ENCODE measurements at regions not wholly inside any gene's neighbourhood (a gene's known extent, or its start where the extent isn't known, plus 50 kb on each side); places are given as distances from the start of the nearest gene placed in this dataset.

DNA sequence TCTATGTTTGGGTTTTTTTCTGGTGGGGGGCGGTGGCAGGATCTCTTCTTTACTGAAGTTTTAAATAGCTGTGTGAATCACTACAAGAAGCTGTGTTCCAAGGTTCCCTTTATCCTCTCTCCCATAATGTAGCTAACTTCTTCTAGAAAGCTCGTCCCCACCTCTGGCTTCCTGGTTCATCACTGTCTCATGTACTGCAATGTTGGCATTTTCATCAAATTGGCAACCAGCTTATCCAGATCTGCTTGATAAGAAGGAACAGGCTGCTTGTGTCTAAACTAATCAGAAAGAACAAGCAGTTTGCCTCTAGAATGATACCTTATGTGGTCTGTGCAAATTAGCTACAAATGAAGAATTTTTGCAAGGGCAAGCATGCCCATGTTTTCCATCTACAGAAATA, 130.8 kb downstream of the WT1 start:
- TF ChIP-seq, protein P1, sequence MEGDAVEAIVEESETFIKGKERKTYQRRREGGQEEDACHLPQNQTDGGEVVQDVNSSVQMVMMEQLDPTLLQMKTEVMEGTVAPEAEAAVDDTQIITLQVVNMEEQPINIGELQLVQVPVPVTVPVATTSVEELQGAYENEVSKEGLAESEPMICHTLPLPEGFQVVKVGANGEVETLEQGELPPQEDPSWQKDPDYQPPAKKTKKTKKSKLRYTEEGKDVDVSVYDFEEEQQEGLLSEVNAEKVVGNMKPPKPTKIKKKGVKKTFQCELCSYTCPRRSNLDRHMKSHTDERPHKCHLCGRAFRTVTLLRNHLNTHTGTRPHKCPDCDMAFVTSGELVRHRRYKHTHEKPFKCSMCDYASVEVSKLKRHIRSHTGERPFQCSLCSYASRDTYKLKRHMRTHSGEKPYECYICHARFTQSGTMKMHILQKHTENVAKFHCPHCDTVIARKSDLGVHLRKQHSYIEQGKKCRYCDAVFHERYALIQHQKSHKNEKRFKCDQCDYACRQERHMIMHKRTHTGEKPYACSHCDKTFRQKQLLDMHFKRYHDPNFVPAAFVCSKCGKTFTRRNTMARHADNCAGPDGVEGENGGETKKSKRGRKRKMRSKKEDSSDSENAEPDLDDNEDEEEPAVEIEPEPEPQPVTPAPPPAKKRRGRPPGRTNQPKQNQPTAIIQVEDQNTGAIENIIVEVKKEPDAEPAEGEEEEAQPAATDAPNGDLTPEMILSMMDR (conservative IDR thresholded peaks at IDR 0.05), result no peak
- no peak for TF ChIP-seq ZFX (IDR thresholded peaks at IDR 0.05)

Data from C4-2B (cell line).